A673 (cell line): ENCODE measurements at regions not wholly inside any gene's neighbourhood (a gene's known extent, or its start where the extent isn't known, plus 50 kb on each side); places are given as distances from the start of the nearest gene placed in this dataset.

Source experiments
- BruUV-seq: library from RNA; stranded (reverse); fragments of 400-500 nt; replicated peaks from 2 replicates; lab custom pipeline; 2021; lab: Mats Ljungman, UMichigan
- CTCF ChIA-PET: fragments of 300-600 bp; sonication (Branson Sonifier 250); formaldehyde crosslinking; loops from one replicate; lab custom pipeline; 2022; ENCODE audit warnings: antibody characterized with exemption; lab: Charles Lee
- POLR2A ChIA-PET: fragments of 300-600 bp; sonication (Branson Sonifier 250); formaldehyde crosslinking; loops from one replicate; lab custom pipeline; 2022; ENCODE audit warnings: antibody characterized with exemption; ENCODE audit not compliant: low non-redundant PET; lab: Charles Lee
- DNase-seq: peaks from one replicate; pipeline ENCODE4 v3.0.0-alpha.2; 2015; ENCODE audit warnings: low spot score
- H3K27ac ChIP-seq: fragments of 200-600 bp; sonication (generic); 2 replicates; pipeline ENCODE4 v1.5.1; 2016; ENCODE audit warnings: mixed run types, low read depth, mild to moderate bottlenecking, mixed read lengths, antibody characterized with exemption, low read length; ENCODE audit not compliant: poor library complexity, severe bottlenecking
- H3K27me3 ChIP-seq: fragments of 200-600 bp; sonication (generic); replicated peaks from 2 replicates; pipeline ENCODE4 v1.6.1; 2017; ENCODE audit warnings: mixed run types, low read depth, mild to moderate bottlenecking, mixed read lengths, antibody characterized with exemption, low read length; ENCODE audit not compliant: insufficient read depth, poor library complexity
- H3K36me3 ChIP-seq: fragments of 200-600 bp; sonication (generic); 2 replicates; pipeline ENCODE4 v1.6.1; 2016; ENCODE audit warnings: mixed run types, mild to moderate bottlenecking, mixed read lengths, antibody characterized with exemption, low read length; ENCODE audit not compliant: insufficient read depth, poor library complexity, severe bottlenecking
- H3K4me1 ChIP-seq: fragments of 200-600 bp; sonication (generic); 2 replicates; pipeline ENCODE4 v1.6.1; 2017; ENCODE audit warnings: mixed run types, mild to moderate bottlenecking, mixed read lengths, antibody characterized with exemption, low read length; ENCODE audit not compliant: insufficient read depth, poor library complexity, severe bottlenecking
- H3K4me3 ChIP-seq: fragments of 200-600 bp; sonication (generic); 2 replicates; pipeline ENCODE4 v1.5.1; 2016; ENCODE audit warnings: low read depth, mixed run types, mild to moderate bottlenecking, mixed read lengths, low read length; ENCODE audit not compliant: poor library complexity, severe bottlenecking
- H3K9me3 ChIP-seq: fragments of 200-600 bp; sonication (generic); 2 replicates; pipeline ENCODE4 v1.6.1; 2016; ENCODE audit warnings: mixed run types, low read depth, mild to moderate bottlenecking, mixed read lengths, antibody characterized with exemption, low read length; ENCODE audit not compliant: poor library complexity, severe bottlenecking
- CTCF ChIP-seq: fragments of 300-800, 200-600 bp; sonication (generic); conservative IDR thresholded peaks from 2 replicates; pipeline ENCODE4 v1.5.1; 2017; ENCODE audit warnings: low read depth, mild to moderate bottlenecking, antibody characterized with exemption, low read length, moderate library complexity, mixed read lengths
- EZH2 ChIP-seq: fragments of 200-600 bp; sonication (generic); IDR thresholded peaks from 2 replicates; pipeline ENCODE4 v1.6.1; 2017; ENCODE audit warnings: borderline replicate concordance, low read depth, mild to moderate bottlenecking, mixed read lengths, antibody characterized with exemption, low read length; ENCODE audit not compliant: poor library complexity, severe bottlenecking
- intact Hi-C: fragments of 100-400 bp; cut with micrococcal nuclease; formaldehyde crosslinking; loops from one replicate; pipeline ENCODE4 v1.10.0; 2022; ENCODE audit not compliant: unreplicated experiment

- ChIA-PET POLR2A (no interaction called here), CTCF (no interaction called here)
- intact Hi-C loops: no loop called here
- Histone ChIP-seq H3K4me1 (no peaks in the 10 kb centered on the region), H3K27me3 (no peaks in the 10 kb centered on the region), H3K36me3 (no peaks in the 10 kb centered on the region), H3K4me3 (no peak overlapping the region), H3K9me3 (peaks cover 6% of the 10 kb centered on the region), H3K27ac (no peak overlapping the region)
- BruUV-seq: no TSS peak
- no peak for TF ChIP-seq CTCF
- TF ChIP-seq EZH2: no peak
- DNase-seq: no peak
Measured at GRCh38 chr1:194515916-194516315, 1329.5 kb upstream of the B3GALT2 start.

GRCh38 chr1:194512957-194513356, 1326.5 kb upstream of the B3GALT2 start:
- Histone ChIP-seq H3K27me3 (no peaks in the 10 kb centered on the region), H3K36me3 (no peaks in the 10 kb centered on the region), H3K4me3 (no peak overlapping the region), H3K27ac (no peak overlapping the region), H3K4me1 (no peaks in the 10 kb centered on the region), H3K9me3 (peaks cover 13% of the 10 kb centered on the region)
- BruUV-seq: no TSS peak
- TF ChIP-seq CTCF (no peak), EZH2 (no peak)
- intact Hi-C loops: no loop called here
- DNase-seq: no peak
- POLR2A ChIA-PET: no interaction called here
- CTCF ChIA-PET: no interaction called here

- no peak for DNase-seq
- intact Hi-C loops: no loop called here
- Histone ChIP-seq H3K9me3 (peaks cover 13% of the 10 kb centered on the region), H3K4me3 (no peak overlapping the region), H3K27me3 (no peaks in the 10 kb centered on the region), H3K4me1 (no peaks in the 10 kb centered on the region), H3K36me3 (no peaks in the 10 kb centered on the region), H3K27ac (no peak overlapping the region)
- no TSS peak for BruUV-seq
- CTCF ChIA-PET: no interaction called here
- TF ChIP-seq CTCF: no peak
- TF ChIP-seq EZH2: no peak
- POLR2A ChIA-PET: no interaction called here
Measured at GRCh38 chr1:194512345-194512744, 1325.9 kb upstream of the B3GALT2 start.
